Fibroblast of peridontal ligament (primary cell): ENCODE measurements at regions not wholly inside any gene's neighbourhood (a gene's known extent, or its start where the extent isn't known, plus 50 kb on each side); places are given as distances from the start of the nearest gene placed in this dataset.
A peak's percentile ranks its signal among the peaks of the same experiment; 100 is the strongest.
"Not testable (repeated sequence)": the region's sequence is repeated elsewhere in the genome, so short reads cannot be mapped to it uniquely, and the experiment has no call there.

Experiments used
- DNase-seq: peaks from one replicate; pipeline ENCODE4 v3.0.0-alpha.2; 2010; ENCODE audit errors: extremely low read depth

- no peak for DNase-seq
Measured at GRCh38 chr10:37576154-37576553, 281.3 kb downstream of the ZNF248 start.

DNA sequence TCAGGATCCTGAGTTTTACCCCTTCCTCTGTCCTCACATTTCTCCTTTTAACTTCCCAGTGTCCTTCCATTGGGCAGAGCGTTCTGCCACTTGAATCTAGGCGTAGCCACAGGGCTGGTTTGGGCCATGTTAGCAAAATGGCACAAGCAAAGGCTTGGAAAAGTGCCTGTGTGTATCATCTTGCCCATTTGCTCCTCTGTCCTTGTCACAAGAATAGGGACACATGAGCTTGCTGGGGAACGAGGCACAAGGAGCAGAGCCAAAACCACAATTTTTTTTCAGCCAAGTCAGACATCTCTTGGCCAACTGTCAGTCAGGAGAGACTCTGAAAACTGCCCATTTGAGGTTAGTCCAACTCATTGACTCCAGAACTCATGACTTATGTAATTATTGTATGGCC is 285.2 kb downstream of the ZNF248 start:
- DNase-seq = no peak

DNA sequence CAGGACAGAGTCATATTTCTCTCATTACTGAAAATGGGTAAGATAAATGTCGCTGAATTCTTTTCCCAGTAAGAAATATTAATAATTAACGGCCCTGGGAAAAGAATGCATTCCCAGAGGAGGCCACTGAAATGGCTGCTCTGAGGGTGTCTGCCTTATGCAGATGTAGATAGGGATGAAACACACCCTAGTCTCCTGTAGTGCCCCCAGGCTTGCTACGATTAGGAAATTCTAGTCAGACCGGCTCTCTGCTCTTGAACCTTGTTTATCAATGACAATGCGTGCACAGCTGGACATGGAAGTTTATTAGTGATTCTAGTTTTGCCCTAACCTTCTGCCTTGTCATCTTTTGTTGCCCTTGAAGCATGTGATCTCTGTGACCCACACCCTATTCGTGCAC is 291.1 kb downstream of the ZNF248 start:
- no peak for DNase-seq

- no peak for DNase-seq
Measured at GRCh38 chr10:37563715-37564108, 293.7 kb downstream of the ZNF248 start.

DNA sequence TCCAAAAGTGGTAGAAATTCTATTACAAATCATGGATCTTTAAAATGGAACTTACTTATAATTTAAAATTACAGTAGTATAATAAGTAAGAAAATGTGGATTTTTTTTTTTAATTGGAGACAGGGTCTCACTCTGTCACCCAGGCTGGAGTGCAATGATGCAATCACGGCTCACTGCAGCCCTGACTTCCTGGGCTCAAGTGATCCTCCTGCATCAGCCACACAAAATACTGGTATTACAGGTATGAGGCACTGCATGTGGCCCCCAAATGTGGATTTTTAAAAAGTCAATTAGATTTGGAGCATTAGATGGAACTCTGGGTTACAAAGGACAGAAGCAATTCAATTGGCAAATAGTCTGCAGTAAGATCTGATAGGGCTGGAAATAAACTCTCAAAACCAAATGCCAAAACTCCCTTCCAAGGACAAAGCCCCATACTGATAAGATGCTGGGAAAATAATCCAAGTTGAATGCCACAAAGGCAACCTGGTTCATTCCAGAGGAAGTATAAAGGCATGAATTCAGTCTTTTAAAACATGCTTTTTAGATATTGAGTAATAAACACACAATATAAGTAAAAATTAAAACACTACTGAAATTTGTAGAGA is 294.2 kb downstream of the ZNF248 start:
- DNase-seq = no peak

DNA sequence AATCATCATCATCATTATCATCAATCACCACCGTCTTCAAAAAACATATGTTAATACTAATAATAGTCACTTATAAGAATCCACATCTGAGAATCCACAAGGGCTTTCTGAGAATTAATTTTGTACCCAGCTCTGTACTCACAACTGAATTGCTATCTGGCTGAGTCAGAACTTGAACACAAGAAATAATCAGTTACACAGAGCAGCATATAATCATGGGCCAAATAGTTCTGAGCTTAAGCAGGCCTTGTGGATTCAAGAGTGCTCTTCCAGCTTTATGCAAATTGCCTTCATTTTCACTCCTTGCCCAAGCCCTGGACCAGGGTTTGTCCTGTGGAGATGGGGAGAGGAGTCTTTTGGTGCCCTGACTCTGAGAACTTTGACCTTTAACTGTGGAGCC is 304.5 kb downstream of the ZNF248 start:
- no peak for DNase-seq

DNA sequence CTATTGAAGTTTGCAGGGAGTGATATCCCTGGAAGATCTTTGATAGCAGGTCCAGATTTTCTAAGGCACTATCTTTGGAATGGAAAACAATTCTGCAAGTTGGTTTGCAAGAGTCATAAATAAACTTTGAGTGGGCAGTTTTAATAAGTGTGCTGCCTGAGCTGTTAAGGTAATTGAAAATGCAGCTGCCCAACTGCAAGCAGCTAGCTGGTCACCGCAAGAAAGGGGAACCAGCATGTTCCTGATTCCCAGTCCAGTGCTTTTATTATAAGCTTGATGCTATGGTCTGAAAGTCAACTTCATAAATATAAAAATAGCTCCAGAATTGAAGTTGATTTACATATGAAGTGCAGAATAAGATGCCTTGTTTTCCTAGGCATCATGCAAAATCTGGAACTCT is 308.4 kb downstream of the ZNF248 start:
- no peak for DNase-seq

- DNase-seq = peak; percentile 9
Measured at GRCh38 chr10:37535459-37536246, 321.8 kb downstream of the ZNF248 start.

- no peak for DNase-seq
Measured at GRCh38 chr10:37534166-37534565, 323.2 kb downstream of the ZNF248 start.

DNA sequence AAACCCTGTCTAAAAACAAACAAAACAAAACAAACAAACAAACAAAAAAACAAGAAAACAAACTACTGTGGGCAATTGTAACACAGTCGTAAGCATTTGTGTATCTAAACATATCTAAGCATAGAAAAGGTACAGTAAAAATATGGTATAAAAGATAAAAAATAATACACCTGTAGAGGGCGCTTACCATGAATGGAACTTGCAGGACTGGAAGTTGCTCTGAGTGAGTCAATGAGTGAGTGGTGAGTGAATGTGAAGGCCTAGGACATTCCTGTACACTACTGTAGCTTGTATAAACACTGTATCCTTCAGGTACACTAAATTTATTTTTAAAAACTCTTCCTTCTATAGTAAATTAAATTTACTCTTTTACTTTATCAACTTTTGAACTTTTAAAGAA is 332.0 kb downstream of the ZNF248 start:
- peak; percentile 3 for DNase-seq

- no peak for DNase-seq
Measured at GRCh38 chr10:37520488-37520887, 336.9 kb downstream of the ZNF248 start.

DNA sequence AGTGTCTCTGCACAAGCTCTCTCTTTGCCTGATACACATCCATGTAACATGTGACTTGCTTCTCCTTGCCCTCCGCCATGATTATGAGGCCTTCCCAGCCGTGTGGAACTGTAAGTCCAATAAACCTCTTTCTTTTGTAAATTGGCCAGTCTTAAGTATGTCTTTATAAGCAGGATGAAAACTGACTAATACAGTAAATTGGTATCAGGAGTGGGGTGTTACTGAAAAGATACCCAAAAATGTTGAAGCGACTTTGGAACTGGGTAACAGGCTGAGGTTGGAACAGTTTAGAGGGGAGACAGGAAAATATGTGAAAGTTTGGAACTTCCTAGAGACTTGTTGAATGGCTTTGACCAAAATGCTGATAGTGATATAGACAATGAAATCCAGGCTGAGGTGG is 346.9 kb downstream of the ZNF248 start:
- not testable (repeated sequence) for DNase-seq

GRCh38 chr10:37496061-37496460 is 361.3 kb downstream of the ZNF248 start:
- no peak for DNase-seq

- DNase-seq = peak; percentile 51
Measured at GRCh38 chr10:37495415-37495814, 362.0 kb downstream of the ZNF248 start.

DNA sequence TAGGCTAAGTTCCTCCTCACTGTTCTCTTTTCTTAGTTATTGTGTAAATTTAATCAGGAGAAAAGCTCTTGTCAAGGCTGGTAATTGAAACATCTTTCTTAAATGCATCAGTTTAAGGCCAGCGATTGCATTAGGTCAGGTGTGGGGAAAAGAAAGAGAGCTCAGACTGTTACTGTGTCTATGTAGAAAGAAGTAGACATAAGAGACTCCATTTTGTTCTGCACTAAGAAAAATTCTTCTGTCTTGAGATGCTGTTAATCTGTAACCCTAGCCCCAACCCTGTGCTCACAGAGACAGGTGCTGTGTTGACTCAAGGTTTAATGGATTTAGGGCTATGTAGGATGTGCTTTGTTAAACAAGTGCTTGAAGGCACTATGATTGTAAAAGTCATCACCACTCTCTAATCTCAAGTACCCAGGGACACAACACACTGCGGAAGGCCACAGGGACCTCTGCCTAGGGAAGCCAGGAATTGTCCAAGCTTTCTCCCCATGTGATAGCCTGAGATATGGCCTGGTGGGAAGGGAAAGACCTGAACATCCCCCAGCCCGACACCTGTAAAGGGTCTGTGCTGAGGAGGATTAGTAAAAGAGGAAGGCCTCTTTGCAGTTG is 364.1 kb downstream of the ZNF248 start:
- DNase-seq = not testable (repeated sequence)

GRCh38 chr10:37490266-37490665 is 364.9 kb downstream of the ANKRD30A start:
- no peak for DNase-seq

DNA sequence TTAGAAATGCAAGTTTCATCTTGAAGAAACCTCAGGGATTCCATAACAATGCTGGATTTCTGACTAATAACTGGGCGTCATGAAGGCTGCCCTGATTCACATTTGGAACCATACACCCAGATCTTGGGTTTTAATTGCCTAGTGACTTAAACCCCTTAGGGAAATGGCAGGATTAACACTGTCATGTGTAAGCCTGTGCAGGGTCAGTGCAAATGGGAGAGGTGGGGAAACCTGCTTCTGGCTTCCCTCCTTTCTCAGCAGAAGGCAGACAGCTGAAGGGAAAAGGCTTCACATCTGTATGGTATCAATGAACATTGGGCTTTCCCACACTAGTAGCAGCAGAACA is 364.2 kb downstream of the ANKRD30A start:
- no peak for DNase-seq

DNA sequence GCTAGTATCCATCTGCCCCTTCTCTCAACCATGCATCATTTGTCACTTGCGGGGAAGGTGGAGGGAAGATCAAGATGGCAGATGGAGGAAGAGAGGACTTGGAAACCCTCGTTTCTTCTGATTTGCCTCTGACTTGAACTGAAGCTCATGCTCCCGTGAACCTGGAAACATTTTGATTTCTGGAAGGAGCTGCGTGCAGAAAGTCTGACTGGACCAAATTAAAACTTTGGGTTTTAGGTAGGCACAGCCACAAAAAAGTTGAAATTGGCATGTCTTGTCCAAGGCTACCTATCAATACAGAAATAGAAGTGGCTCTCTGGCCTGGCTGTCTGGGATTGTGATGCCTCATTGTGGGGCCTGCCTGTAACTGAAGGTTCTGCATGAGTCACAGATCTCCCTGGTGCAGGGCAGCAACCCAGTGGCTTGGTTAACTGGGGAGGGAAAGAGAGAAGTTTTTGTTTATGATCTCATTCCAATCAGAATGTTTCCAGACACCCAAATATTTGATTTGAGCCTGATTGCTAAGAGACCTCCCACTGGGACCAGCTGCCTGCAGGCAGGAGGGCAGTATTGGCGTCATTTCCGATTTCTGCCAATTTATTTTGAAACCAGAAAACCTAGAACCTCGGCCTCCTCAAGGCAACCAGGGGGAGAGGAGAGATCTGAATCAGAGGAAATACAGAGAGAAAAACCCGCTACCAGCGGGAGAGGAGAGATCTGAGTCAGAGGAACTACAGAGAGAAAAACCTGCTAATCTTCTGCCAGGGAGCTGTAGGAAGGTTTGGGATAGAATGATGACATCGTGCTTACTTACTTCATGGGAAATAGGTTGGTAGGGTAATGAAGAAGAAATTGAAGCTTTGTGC is 363.6 kb downstream of the ANKRD30A start:
- DNase-seq = peak; percentile 91

DNA sequence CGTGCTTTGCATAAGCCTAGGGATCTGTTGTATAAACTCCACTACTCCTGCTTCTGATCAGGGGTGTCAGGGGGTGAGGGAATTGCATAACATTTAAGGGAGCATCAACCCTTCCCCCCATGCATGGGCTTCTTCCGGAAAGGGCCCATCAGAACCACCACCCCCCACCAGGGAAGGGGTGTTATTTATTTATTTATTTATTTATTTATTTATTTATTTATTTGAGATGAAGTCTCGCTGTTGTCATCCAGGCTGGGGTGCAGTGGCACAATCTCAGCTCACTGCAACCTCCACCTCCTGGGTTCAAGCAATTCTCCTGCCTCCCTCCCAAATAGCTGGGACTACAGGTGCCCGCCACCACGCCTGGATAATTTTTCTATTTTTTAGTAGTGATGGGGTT is 355.2 kb downstream of the ANKRD30A start:
- not testable (repeated sequence) for DNase-seq

DNA sequence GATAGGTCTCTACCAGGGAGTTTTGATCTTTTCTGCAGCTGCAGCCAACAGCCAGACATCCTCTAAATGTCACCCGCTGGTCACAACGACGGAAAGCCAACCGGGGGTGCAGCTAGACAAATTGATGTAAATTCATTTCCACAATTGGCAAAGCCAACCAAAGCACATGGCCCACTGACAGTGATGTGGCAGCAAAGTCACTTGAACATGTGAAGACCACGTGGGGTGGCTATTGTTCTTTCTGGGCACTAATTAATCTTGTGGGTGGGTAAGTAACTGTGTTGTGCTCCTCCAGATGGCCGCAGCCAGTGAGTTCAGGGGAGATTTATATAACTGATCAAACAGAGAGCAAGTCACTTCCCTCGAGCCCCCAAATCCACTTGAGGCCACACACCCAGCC is 354.1 kb downstream of the ANKRD30A start:
- DNase-seq = no peak

- DNase-seq = no peak
Measured at GRCh38 chr10:37478381-37478780, 353.0 kb downstream of the ANKRD30A start.

- DNase-seq = no peak
Measured at GRCh38 chr10:37476285-37476684, 350.9 kb downstream of the ANKRD30A start.
